ENCODE measurements at regions not wholly inside any gene's neighbourhood (a gene's known extent, or its start where the extent isn't known, plus 50 kb on each side); places are given as distances from the start of the nearest gene placed in this dataset.

- DNase-seq = no peak
Measured at GRCh38 chr9:78605041-78606000, 308.4 kb downstream of the PSAT1 start.

GRCh38 chr9:78606001-78606379 lies 309.1 kb downstream of the PSAT1 start:
- DNase-seq = no peak

- DNase-seq = no peak
Measured at GRCh38 chr9:78607853-78608252, 310.9 kb downstream of the PSAT1 start.

DNA sequence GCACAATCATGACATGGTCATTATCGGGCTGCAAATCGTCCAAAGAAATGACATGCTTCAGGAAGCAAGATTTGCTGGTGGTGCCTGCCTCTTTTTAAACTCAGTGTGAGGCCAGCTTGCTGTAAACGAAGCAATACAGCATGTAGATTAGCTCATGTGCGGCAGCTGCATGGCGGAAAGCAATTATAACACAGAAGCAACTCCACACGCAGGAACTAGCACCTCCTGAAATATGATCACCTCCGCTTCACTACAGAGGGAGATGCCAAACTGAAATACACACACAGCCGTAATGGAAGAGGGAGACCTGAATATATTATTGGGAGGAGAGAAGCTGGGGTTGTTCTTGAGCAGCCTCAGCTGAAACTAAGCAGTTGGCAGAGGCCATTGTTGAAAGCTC lies 312.5 kb downstream of the PSAT1 start:
- DNase-seq = no peak

GRCh38 chr9:78612091-78612490 lies 315.2 kb downstream of the PSAT1 start:
- DNase-seq = no peak

GRCh38 chr9:78613006-78613405 lies 316.1 kb downstream of the PSAT1 start:
- no peak for DNase-seq

GRCh38 chr9:78614892-78615291 lies 318.0 kb downstream of the PSAT1 start:
- DNase-seq = no peak

GRCh38 chr9:78615372-78615771 lies 318.4 kb downstream of the PSAT1 start:
- no peak for DNase-seq

DNA sequence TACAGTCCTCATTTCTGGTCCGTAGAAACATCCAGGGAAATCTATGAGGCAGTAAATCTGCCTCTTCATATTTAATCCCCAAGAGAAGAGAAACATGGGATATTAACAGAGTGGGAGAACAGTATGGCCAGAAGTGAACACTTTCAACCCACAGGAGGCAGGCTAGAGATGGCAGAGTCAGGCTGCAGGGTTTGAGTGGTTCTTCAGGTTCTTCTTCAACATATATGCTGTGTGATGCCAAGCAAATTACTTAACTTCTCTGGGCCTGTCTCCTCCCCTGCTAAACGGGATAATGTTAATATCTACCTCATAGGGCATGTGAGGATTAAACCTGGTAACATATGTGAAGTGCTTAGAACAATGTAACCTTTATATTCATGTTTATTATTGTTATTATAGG lies 321.8 kb downstream of the PSAT1 start:
- DNase-seq = no peak

DNA sequence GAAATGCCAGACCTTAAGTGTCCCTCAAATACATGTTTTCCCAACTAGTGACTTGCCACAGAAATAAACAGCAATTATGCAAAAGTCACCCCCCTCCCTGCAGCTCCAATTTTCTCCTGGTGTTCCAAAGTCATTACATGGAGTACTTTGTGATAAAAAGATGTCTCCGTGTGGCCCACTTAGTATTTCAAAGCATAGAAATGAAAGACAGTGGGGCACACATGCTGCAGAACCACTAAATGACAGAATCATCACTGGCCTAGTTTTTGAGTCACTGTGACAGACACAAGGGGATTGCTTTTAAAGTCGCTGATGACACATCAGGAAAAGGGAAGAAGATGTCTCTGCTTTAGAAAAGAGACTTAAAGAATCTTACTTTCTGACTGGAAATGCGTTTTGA lies 323.4 kb downstream of the PSAT1 start:
- DNase-seq = no peak

GRCh38 chr9:78620764-78621163 lies 323.8 kb downstream of the PSAT1 start:
- no peak for DNase-seq

DNA sequence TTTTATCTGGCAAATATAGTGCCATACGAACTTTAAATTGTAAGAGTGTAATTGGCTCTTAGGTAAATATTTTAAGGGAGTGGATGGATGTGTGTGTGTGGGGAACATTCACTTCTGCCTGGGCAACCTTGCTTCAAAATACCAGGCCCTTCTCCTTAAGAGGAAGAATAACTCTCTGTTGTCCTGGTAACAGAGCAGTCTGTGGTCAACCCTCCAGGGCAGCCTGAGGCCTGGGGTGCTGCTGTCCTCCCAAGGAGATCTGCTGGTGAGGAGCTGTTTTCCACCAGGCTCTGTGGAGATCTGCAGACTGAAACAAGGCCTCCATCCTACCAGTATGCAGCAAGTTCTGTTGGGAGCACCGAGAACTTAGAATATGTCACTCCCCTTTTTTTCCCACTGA lies 325.2 kb downstream of the PSAT1 start:
- no peak for DNase-seq

DNA sequence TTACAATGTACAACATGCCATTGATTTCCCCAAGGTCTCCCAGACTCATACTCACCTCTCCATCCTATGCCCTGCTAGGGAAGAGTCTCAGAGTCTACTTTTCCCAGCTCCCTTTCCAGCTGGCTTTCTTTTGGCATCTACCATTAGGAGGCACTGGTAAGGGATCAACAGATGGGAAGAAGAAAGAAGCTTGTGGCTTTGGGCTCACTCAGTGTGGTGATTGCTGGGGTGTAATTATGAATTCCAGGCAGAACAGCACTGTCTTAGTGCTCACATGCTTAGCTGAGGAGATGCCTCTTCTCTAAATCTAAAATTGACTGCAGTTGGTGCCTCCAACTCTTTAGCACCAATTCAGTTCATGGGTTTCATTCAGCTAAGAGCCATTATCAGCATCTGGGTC lies 330.0 kb downstream of the PSAT1 start:
- no peak for DNase-seq

DNA sequence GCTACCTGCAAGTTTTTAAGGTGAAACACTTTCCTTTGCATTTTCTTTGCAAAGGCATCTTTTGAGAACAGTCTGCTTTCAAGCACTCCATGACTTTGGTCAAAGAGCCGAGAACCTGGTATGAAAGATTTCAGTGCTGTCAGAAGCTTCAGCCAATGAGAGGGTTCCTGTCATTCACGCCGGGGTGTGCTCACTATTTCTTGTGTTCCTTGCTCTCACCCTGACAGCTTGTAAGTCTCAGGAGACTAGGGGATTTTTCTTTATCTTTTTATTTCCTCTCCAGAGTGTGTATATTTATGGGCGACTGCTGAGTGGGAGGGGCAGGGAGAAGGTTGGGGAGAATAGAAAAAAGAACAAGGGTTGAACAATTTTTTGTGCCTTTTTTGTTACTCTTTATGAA lies 334.0 kb downstream of the PSAT1 start:
- no peak for DNase-seq

GRCh38 chr9:78640728-78641127 lies 343.8 kb downstream of the PSAT1 start:
- DNase-seq = no peak

GRCh38 chr9:78644359-78644758 lies 347.4 kb downstream of the PSAT1 start:
- no peak for DNase-seq

DNA sequence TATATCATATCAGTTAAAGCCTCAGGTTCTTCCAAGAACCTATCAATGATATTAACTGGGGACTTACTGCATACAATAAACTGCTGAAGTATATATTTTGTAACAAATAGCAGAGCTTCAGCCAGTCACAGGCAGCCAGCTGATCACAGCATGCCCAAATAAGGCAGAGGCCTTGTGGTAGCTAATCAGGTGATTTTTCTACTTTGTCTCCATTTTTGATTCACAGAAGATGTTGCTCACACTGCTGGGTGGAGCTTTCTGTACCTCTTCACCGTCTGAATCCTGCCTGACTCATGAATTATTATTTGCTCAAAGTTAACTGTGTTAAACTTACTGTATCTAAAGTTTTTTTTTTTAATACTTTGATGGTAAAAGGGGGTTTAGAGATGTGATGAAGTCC lies 357.4 kb downstream of the PSAT1 start:
- DNase-seq = no peak

GRCh38 chr9:78663369-78663768 lies 366.4 kb downstream of the PSAT1 start:
- peak in 1 of 14 donors; percentile 1 for DNase-seq

GRCh38 chr9:78664370-78664769 lies 367.4 kb downstream of the PSAT1 start:
- DNase-seq = no peak

- DNase-seq = no peak
Measured at GRCh38 chr9:78666818-78667414, 370.0 kb downstream of the PSAT1 start.

GRCh38 chr9:78668148-78668832 lies 371.4 kb downstream of the PSAT1 start:
- DNase-seq = no peak

- no peak for DNase-seq
Measured at GRCh38 chr9:78669591-78669990, 372.7 kb downstream of the PSAT1 start.

DNA sequence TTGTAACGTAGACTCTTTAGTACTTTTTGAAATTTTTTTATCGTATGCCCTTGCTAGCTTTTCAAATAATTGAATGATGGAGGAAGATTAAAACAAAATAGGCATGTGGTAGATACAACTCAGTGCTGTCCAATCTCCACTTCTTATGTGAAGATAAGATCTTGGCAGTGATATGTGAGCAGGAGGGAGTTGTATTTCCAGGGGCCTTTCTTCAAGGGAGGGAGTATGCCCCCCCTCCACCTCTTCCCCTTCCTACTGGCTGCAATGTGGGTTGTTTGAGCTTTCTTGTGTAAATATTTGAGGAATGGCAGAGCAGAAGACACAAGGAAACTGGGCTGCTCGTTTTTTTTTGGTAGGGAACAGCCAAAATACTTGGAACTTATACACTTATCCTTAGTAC lies 374.9 kb downstream of the PSAT1 start:
- no peak for DNase-seq

GRCh38 chr9:78674874-78675273 lies 377.9 kb downstream of the PSAT1 start:
- DNase-seq = no peak

Measured in C1 segment of cervical spinal cord (tissue), 14 donors.